ENCODE measurements at regions not wholly inside any gene's neighbourhood (a gene's known extent, or its start where the extent isn't known, plus 50 kb on each side); places are given as distances from the start of the nearest gene placed in this dataset.
"Not testable (repeated sequence)": the region's sequence is repeated elsewhere in the genome, so short reads cannot be mapped to it uniquely, and the experiment has no call there.

DNA sequence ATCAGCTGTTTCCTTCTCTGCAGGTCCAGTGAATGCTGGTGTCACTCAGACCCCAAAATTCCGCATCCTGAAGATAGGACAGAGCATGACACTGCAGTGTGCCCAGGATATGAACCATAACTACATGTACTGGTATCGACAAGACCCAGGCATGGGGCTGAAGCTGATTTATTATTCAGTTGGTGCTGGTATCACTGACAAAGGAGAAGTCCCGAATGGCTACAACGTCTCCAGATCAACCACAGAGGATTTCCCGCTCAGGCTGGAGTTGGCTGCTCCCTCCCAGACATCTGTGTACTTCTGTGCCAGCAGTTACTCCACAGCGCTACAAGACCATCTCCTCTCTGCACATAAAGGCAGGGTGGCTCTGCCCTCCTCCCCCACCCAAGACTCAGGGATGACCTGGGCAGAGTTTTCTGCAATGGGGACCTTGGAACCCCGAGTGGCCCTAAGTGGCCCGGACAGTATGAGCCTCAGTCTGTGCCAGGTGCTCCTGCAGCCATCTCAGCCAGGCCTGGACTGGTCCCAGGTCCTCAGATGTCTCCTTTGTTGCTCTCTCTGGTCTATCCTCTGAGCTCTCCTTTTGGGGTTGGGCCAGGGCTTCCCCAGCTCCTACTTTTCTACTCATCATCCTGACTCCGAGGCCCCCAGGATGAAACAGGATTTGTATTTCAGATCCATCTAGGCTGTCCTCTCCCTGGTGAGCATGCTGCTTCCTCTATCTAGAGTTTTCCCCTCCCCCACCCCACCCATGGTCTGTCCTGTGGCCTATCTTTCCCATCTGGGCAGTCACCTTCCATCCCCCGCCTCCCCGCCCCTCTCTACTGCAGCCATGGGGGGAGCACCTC lies 212.1 kb upstream of the PRSS58 start:
- no peak for DNase-seq (ENCODE audit: low spot score)

- no peak for DNase-seq (ENCODE audit: low spot score)
These were observed 211.2 kb upstream of the PRSS58 start for GRCh38 chr7:142468871-142469665.

- DNase-seq (ENCODE audit: low spot score): not testable (repeated sequence)
These were observed 209.3 kb upstream of the PRSS58 start for GRCh38 chr7:142467056-142467655.

DNA sequence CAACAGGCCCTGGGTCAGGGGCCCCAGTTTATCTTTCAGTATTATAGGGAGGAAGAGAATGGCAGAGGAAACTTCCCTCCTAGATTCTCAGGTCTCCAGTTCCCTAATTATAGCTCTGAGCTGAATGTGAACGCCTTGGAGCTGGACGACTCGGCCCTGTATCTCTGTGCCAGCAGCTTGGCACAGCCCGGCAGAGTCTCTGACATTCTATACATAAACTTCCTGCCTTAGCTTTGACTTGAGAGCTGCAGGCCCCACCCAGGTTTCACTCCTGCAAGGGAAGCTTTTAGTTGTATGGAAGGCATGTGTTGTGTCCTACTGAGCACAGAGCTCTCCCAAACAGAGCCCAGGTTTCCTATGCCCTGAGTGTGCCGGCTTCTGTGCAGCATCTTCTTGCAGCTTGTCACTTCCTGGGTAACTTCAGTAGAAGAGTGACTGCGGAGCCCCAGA lies 205.6 kb upstream of the PRSS58 start:
- DNase-seq (ENCODE audit: low spot score): no peak

GRCh38 chr7:142461437-142461836 lies 203.6 kb upstream of the PRSS58 start:
- no peak for DNase-seq (ENCODE audit: low spot score)

DNA sequence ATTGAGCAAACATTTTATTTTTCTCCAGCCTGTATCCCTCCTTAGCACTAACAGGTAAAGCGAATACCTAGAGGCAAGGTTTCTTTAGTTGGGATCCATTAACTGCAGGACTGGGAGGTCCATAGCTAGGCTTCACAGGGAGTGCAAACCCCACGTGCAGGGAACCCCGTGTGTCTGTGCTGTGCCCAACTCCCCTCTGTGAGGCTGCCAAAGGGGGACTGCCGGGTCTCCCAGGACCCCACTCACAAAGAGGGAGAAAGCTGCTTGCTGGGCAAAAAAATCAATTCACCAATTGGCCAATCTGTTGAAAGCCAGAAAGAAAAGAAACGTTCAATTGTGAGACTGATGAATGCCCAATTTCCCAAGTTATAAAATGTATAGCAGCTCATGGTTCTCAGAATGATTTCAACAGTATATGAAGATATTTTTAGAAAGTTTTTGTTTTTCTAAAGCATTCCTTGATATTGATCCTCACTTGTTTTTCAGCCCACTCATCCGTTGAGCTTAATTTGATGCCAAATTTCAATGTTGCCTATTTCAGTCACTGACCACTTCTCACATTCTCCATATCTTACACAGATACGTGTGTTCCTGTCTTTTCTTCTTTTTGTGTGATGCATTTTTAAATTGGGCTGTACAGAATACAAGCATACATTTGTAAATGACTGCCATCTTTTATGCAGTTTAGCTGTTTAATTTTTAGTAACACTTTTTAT lies 202.7 kb upstream of the PRSS58 start:
- no peak for DNase-seq (ENCODE audit: low spot score)

- DNase-seq (ENCODE audit: low spot score): peak; percentile 67
These were observed 201.7 kb upstream of the PRSS58 start for GRCh38 chr7:142459551-142459963.

- no peak for DNase-seq (ENCODE audit: low spot score)
These were observed 199.4 kb upstream of the PRSS58 start for GRCh38 chr7:142457146-142457703.

- no peak for DNase-seq (ENCODE audit: low spot score)
These were observed 197.5 kb upstream of the PRSS58 start for GRCh38 chr7:142455392-142455791.

GRCh38 chr7:142454862-142455261 lies 197.0 kb upstream of the PRSS58 start:
- DNase-seq (ENCODE audit: low spot score): no peak

- no peak for DNase-seq (ENCODE audit: low spot score)
These were observed 194.9 kb upstream of the PRSS58 start for GRCh38 chr7:142452791-142453190.

DNA sequence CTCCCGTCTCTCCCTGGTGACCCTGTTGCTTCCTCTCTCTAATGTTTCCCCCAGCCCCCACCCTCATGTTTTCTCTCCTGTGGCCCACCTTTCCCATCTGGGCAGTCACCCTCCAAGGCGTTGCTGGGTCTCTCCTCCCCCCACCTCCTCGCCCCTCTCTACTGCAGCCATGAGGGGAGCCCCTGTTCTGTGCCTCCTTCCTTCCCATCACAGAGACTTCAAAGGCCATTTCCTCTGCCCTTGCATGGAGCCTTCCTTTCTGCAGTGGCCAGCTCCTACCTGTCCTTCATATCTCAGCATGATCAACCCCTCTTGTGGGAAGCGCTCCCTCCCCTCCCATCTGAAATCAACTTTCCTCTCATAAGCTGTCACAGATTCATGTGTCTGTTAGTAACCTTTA lies 194.0 kb upstream of the PRSS58 start:
- no peak for DNase-seq (ENCODE audit: low spot score)

DNA sequence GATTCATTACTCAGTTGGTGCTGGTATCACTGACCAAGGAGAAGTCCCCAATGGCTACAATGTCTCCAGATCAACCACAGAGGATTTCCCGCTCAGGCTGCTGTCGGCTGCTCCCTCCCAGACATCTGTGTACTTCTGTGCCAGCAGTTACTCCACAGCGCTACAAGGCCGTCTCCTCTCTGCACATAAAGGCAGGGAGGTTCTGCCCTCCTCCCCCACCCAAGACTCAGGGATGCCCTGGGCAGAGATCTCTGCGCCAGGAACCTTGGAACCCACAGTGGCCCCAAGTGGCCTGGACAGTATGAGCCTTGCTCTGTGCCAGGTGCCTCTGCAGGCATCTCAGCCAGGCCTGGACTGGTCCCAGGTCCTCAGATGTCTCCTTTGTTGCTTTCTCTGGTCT lies 193.4 kb upstream of the PRSS58 start:
- DNase-seq (ENCODE audit: low spot score): no peak

GRCh38 chr7:142450695-142451094 lies 192.8 kb upstream of the PRSS58 start:
- DNase-seq (ENCODE audit: low spot score): no peak

DNA sequence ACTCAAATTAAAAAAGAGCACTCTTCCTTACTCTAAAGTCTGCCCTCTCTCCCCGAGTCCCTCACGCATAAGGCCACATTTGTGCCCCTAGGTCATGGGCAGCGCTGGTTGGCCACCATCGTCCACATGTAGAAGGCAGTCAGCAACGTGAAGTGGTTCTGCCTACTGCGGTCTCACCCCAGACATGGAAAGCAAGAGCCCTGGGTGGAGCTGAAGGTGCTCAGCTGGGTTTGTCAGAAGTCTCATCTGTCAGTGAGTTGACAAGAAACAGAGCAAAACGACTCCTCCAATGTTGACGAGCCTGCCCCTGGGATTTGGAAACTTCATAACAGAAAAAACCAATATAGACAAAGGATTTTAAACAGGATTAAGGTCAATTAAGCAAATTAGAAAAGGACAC lies 192.3 kb upstream of the PRSS58 start:
- DNase-seq (ENCODE audit: low spot score): no peak

- DNase-seq (ENCODE audit: low spot score): not testable (repeated sequence)
These were observed 191.0 kb upstream of the PRSS58 start for GRCh38 chr7:142448857-142449256.

- DNase-seq (ENCODE audit: low spot score): no peak
These were observed 189.9 kb upstream of the PRSS58 start for GRCh38 chr7:142447762-142448161.

DNA sequence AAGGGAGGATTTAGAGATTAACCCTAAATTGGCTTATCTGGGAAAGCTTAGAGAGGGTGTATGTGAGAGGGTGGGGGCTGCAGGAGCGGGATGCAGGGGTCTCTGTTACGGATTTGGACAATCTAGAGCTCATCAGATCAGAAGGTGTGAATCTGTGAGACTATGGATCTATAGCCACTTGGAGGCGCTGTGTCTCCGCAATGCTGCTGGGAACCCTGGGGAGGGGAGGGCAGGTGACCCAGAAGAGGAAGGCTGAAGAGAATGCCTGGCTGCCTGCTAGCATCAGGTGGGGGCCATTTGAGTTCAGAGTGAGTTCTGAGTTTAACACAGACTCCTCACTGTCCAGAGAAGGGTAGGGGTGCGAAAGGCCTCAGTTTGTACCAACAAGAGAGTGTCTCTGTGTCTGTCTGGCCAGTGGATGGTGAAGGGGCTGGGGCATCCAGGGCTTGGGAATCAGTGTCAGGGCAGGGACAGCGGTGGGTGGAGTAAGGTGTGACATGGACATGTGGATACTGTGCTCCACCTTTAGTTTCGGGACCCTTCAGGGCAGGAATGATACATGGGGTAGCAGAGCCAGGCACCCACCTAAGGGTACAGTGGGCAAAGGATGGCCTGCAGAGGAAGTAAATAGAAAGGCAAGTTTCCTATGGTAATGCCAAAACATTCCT lies 187.3 kb upstream of the PRSS58 start:
- no peak for DNase-seq (ENCODE audit: low spot score)

GRCh38 chr7:142443216-142444010 lies 185.6 kb upstream of the PRSS58 start:
- no peak for DNase-seq (ENCODE audit: low spot score)

GRCh38 chr7:142442396-142442795 lies 184.5 kb upstream of the PRSS58 start:
- no peak for DNase-seq (ENCODE audit: low spot score)

Measured in AG08396 (cell line).